ENCODE measurements at regions not wholly inside any gene's neighbourhood (a gene's known extent, or its start where the extent isn't known, plus 50 kb on each side); places are given as distances from the start of the nearest gene placed in this dataset.

GRCh38 chr13:74707291-74707690 lies 573.1 kb upstream of the KLF12 start:
- DNase-seq = no peak

- no peak for DNase-seq
Observed at GRCh38 chr13:74706801-74707200, 572.6 kb upstream of the KLF12 start.

- no peak for DNase-seq
Observed at GRCh38 chr13:74705438-74705837, 571.2 kb upstream of the KLF12 start.

- no peak for DNase-seq
Observed at GRCh38 chr13:74703855-74704387, 569.7 kb upstream of the KLF12 start.

GRCh38 chr13:74696148-74696922 lies 562.1 kb upstream of the KLF12 start:
- no peak for DNase-seq

GRCh38 chr13:74695021-74695800 lies 561.0 kb upstream of the KLF12 start:
- no peak for DNase-seq

GRCh38 chr13:74687442-74688182 lies 553.4 kb upstream of the KLF12 start:
- DNase-seq = no peak

- no peak for DNase-seq
Observed at GRCh38 chr13:74683411-74683810, 549.2 kb upstream of the KLF12 start.

- DNase-seq = no peak
Observed at GRCh38 chr13:74682746-74683145, 548.5 kb upstream of the KLF12 start.

- DNase-seq = no peak
Observed at GRCh38 chr13:74681891-74682290, 547.7 kb upstream of the KLF12 start.

- no peak for DNase-seq
Observed at GRCh38 chr13:74678308-74678965, 544.2 kb upstream of the KLF12 start.

- no peak for DNase-seq
Observed at GRCh38 chr13:74675972-74676371, 541.8 kb upstream of the KLF12 start.

GRCh38 chr13:74675182-74675581 lies 541.0 kb upstream of the KLF12 start:
- peak; percentile 47 for DNase-seq

- no peak for DNase-seq
Observed at GRCh38 chr13:74674720-74675119, 540.5 kb upstream of the KLF12 start.

- no peak for DNase-seq
Observed at GRCh38 chr13:74669149-74669548, 534.9 kb upstream of the KLF12 start.

- DNase-seq = no peak
Observed at GRCh38 chr13:74667656-74668203, 533.5 kb upstream of the KLF12 start.

- DNase-seq = no peak
Observed at GRCh38 chr13:74662905-74663304, 528.7 kb upstream of the KLF12 start.

GRCh38 chr13:74661851-74662250 lies 527.6 kb upstream of the KLF12 start:
- peak; percentile 81 for DNase-seq

GRCh38 chr13:74657765-74658164 lies 523.6 kb upstream of the KLF12 start:
- DNase-seq = no peak

GRCh38 chr13:74651121-74651520 lies 516.9 kb upstream of the KLF12 start:
- DNase-seq = no peak

- DNase-seq = no peak
Observed at GRCh38 chr13:74647991-74648390, 513.8 kb upstream of the KLF12 start.

- no peak for DNase-seq
Observed at GRCh38 chr13:74647211-74647610, 513.0 kb upstream of the KLF12 start.

Data from fibroblast of skin of right quadriceps (primary cell).